ENCODE measurements at regions not wholly inside any gene's neighbourhood (a gene's known extent, or its start where the extent isn't known, plus 50 kb on each side); places are given as distances from the start of the nearest gene placed in this dataset.
A peak's percentile ranks its signal among the peaks of the same experiment; 100 is the strongest.

DNA sequence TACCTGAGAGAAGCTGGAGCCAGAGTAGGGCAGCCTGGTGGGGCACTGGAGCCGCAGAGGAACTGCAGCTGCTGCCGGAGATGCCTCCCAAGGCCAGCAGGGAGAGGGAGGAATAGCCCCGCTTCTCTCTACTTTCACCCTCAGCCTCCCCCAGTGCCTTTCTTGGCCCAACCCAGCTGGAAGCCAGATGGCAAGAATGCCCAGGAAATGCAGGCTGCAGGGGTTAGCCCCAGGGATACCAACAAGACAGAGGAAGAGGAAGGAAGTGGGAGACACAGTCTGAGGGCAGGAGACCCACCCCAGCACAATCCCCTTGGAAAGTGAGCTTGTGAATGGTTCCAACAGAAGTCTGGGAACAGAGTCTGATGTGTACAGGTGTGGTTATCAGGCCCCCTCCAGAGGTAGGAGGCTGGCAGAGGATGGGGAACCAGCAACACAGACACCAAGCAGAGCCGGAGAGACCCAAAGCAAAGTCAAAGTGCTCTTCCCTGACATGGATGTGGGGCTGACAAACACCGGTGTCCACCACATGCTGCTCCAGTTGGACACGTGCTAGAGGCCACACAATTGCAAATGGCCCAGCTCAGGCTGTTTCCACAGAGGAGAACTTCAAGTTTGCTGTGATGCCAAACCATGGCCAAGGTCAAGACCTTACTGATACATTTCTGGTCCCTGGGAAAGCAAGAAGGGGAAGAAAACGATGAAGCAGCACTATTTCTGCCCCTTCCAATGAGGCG, 418.8 kb upstream of the PROK2 start:
- Histone ChIP-seq H4K8ac (ENCODE audit: extremely low read depth, insufficient read depth, low read length) (peak overlapping the region; percentile 87; the same call in 1 of the 2 replicates), H2BK15ac (ENCODE audit: low read length) (no peak overlapping the region), H4K20me1 (replicated peaks in 1 of 2; ENCODE audit: control insufficient read depth in 1 of 2, insufficient read depth in 2 of 2, low read length in 2 of 2) (no peaks in the 10 kb centered on the region), H3K27ac (ENCODE audit: low read depth, low read length) (no peak overlapping the region), H3K23me2 (ENCODE audit: low read depth, low read length) (no peaks in the 10 kb centered on the region), H3K14ac (ENCODE audit: insufficient read length) (no peak overlapping the region), H2AFZ (ENCODE audit: low read length) (0 out of 2 replicates have a peak overlapping the region, but pooled peaks have one; percentile 8), H3K4ac (replicated peaks; ENCODE audit: insufficient read length, low read depth, low read length) (no peak overlapping the region), H3K4me3 (ENCODE audit: extremely low read depth in 1 of 4, insufficient read depth in 2 of 4, low read depth in 3 of 4, low read length in 4 of 4) (no peak overlapping the region), H3K36me3 (ENCODE audit: control insufficient read depth in 2 of 4, insufficient read depth in 4 of 4, low read length in 3 of 4) (0 out of 8 replicates have a peak, but pooled peaks cover 0 to 3% (median 0%) of the 10 kb centered on the region in 4 experiments), H3K79me1 (ENCODE audit: low read depth, low read length) (no peaks in the 10 kb centered on the region), H4K5ac (ENCODE audit: insufficient read length, low read depth, low read length) (no peak overlapping the region), H3K56ac (replicated peaks; ENCODE audit: insufficient read length, low read depth, low read length) (no peak overlapping the region), H4K91ac (replicated peaks; ENCODE audit: insufficient read length, low read length) (no peak overlapping the region), H3K9me3 (ENCODE audit: insufficient read depth in 2 of 2, low read depth in 1 of 2, low read length in 1 of 2) (peaks cover 8 to 9% of the 10 kb centered on the region in 2 experiments; a peak in 2 of 4 replicates), H2BK5ac (ENCODE audit: low read depth, low read length) (peak overlapping the region; percentile 29; the same call in 1 of the 2 replicates), H2BK20ac (ENCODE audit: low read length) (no peak overlapping the region), H3K79me2 (ENCODE audit: control insufficient read depth in 1 of 2, insufficient read depth in 2 of 2, low read length in 2 of 2) (no peaks in the 10 kb centered on the region), H2AK5ac (ENCODE audit: low read depth, low read length) (no peak overlapping the region), H2BK12ac (ENCODE audit: low read depth, low read length) (no peak overlapping the region), H3K4me2 (ENCODE audit: insufficient read depth in 1 of 2, low read depth in 2 of 2, low read length in 2 of 2) (no peak overlapping the region), H3K27me3 (replicated peaks in 1 of 4; ENCODE audit: control insufficient read depth in 3 of 4, extremely low read depth in 1 of 4, insufficient read depth in 3 of 4, low read length in 3 of 4) (no peaks in the 10 kb centered on the region), H2BK120ac (replicated peaks; ENCODE audit: low read depth, low read length) (no peak overlapping the region), H3K23ac (ENCODE audit: insufficient read length) (no peak overlapping the region), H3K9ac (replicated peaks in 1 of 4; ENCODE audit: extremely low read depth in 1 of 4, low read depth in 3 of 4, low read length in 3 of 4) (no peak overlapping the region), H3K4me1 (replicated peaks in 1 of 4; ENCODE audit: control insufficient read depth in 3 of 4, insufficient read depth in 4 of 4, low read length in 3 of 4) (peaks cover 0 to 3% (median under 1%) of the 10 kb centered on the region in 4 experiments; a peak in 2 of 7 replicates), H3K18ac (ENCODE audit: extremely low read depth, low read length) (no peak overlapping the region)
- FAIRE-seq (no peak), DNase-seq (ENCODE audit: low read depth in 1 of 2, low spot score in 2 of 2) (no peak)
- ChIA-PET POLR2A (ENCODE audit: partially characterized antibody) (no interaction called here), CTCF (ENCODE audit: partially characterized antibody) (interaction anchor here (0.7 to 1.1 kb wide), 2 partner anchors 21 to 647 kb away, joined by 3 read pairs; no protein-coding TSS in a partner anchor)
- 72% methylated on average over 8 of the region's 8 CpGs; no CpG with 5 or more reads in 1 of the 2 experiments for WGBS, 2 experiments (ENCODE audit: extremely low coverage in 1 of 2, insufficient coverage in 1 of 2, insufficient read length in 1 of 2, insufficient replicate concordance in 2 of 2, low coverage in 1 of 2, low lambda C conversion rate in 2 of 2, missing lambda C conversion rate in 1 of 2)
- TF ChIP-seq EZH2 (IDR thresholded peaks at IDR 0.05; ENCODE audit: low read depth, low read length, severe bottlenecking) (no peak), SUZ12 (IDR thresholded peaks at IDR 0.05; ENCODE audit: low read length) (no peak), SP1 (IDR thresholded peaks at IDR 0.05; ENCODE audit: low read depth, low read length) (no peak), TBP (IDR thresholded peaks at IDR 0.05; ENCODE audit: low read depth, low read length) (no peak), GTF2F1 (IDR thresholded peaks at IDR 0.05; ENCODE audit: borderline replicate concordance, low read depth, low read length) (no peak), NRF1 (IDR thresholded peaks at IDR 0.05; ENCODE audit: low read depth, low read length) (no peak), KDM4A (IDR thresholded peaks at IDR 0.05; ENCODE audit: low read depth, low read length, severe bottlenecking) (no peak), EGR1 (IDR thresholded peaks at IDR 0.05; ENCODE audit: borderline replicate concordance, low read depth, low read length) (no peak), RFX5 (IDR thresholded peaks at IDR 0.05; ENCODE audit: borderline replicate concordance, low read depth, low read length) (no peak), HDAC6 (IDR thresholded peaks at IDR 0.05; ENCODE audit: low read depth, low read length) (no peak), SRF (IDR thresholded peaks at IDR 0.05; ENCODE audit: low read depth, low read length) (no peak)
- TF ChIP-seq, protein P1, sequence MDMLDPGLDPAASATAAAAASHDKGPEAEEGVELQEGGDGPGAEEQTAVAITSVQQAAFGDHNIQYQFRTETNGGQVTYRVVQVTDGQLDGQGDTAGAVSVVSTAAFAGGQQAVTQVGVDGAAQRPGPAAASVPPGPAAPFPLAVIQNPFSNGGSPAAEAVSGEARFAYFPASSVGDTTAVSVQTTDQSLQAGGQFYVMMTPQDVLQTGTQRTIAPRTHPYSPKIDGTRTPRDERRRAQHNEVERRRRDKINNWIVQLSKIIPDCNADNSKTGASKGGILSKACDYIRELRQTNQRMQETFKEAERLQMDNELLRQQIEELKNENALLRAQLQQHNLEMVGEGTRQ (IDR thresholded peaks at IDR 0.05; ENCODE audit: low read length): no peak

All from H1 (cell line).